Hematopoietic multipotent progenitor cell (in vitro differentiated cells): ENCODE measurements at regions not wholly inside any gene's neighbourhood (a gene's known extent, or its start where the extent isn't known, plus 50 kb on each side); places are given as distances from the start of the nearest gene placed in this dataset.

Source experiments
- DNase-seq, 3 donors: peaks; one replicate each; pipeline ENCODE4 v3.0.0-alpha.2; 2011 to 2015; ENCODE audit warnings: low read depth in 2 of 3, low spot score in 2 of 3

DNA sequence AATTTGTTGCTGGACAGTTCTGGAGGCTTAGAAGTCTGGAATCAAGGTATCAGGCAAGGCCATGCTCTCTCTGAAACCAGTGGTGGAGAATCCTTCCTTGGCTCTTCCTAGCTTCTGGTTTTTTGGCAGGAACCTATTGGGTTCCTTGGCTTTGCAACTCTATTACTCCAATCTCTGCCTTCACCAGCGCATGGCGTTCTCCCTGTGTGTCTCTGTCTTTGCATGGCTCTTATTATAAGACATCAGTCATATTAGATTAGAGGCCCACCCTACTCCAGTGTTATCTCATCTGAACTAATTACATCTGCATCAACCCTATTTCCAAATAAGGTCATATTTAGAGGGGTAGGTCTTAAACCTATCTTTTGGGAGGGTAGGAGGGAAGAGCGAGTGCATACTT is 358.1 kb upstream of the RARB start:
- DNase-seq, result no peak

DNA sequence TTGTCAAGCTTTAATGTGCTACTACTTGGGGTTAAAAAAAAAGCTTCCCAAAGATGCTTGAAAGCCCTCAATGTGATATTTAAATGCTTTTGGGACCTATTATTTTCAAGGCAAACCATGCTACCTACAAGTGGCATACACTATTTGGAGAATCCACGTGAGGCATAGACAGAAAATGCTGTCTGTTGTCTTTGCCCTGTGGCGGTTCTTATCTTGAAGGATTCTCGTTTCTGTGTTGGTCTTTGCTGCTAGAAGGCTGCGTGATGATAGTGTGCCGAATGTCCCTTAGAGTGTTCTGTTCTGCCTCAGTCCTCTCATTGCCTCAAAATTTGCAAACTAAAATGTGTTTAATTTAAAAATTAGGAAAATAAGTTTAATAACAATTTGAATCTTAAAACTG is 356.2 kb upstream of the RARB start:
- DNase-seq, result no peak

DNA sequence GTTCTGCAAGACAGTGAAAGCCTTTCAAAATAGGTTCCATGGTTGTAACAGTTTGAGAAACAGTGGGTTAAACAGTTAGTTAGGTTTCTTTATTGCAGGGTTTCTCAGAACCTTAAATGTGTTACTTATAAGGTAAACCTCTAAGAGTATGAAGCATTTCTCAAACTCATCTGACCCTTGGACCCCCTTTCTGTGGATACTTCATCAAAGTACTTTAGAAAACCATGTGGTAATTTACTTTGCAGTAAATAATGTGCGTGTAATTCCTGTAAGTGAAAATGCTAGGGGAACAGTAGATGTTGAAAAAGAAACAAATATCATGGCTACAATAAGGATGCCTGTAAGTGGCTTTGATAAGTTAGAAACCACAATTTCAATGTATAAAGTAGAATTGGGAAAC is 354.6 kb upstream of the RARB start:
- no peak for DNase-seq

DNA sequence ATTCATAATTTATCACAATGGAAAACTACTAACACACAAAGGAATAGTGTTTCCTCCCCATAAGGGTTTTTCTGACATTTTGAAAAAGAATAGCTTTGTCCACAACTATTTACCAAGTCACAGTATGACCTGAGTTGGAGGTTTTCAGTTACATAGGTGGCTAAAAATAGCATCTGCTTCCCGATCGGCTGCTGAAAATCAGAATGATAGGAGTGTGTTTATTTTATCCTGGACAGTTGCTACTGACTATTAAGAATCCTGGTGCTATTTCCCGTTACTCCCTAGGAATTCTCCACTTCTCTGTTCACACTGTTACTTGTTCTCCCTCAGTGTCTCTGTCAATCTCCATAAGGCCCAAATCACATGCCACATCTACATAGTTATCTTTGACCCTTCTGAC is 353.9 kb upstream of the RARB start:
- DNase-seq, result no peak

DNA sequence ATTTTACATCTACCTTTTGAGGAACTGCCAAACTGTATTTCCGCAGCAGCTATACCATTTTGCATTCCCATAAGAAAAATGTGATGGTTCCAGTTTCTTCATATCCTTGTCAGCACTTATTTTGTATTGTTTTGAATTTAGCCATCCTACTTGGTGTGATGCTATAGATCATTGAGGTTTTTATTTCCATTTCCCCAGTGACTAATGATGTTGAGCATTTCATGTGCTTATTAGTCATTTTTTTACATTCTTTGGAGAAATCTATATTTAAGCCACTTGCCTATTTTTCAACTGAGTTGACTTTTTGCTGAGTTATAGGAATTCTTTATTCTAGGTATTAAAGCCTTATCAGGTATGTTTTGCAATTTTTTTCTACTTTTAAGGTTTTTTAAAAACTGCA is 347.6 kb upstream of the RARB start:
- no peak for DNase-seq

DNA sequence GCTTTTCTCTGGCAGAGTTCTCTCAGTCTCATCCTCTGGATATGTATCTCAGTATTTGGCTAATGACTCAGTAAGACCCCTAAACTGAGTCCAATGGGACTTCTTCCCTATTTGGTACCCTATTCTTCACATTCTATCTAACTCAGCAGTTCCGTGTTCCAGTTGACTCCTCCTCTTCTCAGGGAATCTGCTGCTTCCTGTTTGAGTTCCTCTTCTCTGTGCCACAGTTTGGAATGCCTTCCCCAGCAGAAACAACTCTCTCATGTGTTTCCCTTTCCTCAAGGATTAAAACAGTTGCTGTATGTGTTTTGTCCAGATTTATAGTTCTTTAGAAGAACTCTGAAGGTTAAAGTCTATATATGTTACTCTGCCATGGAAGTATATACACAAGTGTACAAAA is 344.0 kb upstream of the RARB start:
- no peak for DNase-seq

DNA sequence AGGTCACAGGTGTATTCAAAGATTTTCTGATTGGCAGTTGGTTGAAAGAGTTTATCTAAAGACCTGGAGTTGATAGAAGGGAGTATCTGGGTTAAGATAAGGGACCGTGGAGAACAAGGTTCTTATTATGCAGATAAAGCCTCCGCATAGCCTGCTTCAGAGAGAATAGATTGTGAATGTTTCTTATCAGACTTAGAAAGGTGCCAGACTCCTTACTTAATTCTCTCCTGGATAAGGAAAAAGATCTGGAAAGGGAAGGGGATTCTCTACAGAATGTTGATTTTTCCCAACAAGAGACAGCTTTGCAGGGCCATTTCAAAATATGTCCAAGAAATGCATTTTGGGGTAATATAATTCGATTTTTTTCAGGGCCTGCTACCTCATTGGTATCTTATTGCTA is 341.3 kb upstream of the RARB start:
- DNase-seq, result no peak

DNA sequence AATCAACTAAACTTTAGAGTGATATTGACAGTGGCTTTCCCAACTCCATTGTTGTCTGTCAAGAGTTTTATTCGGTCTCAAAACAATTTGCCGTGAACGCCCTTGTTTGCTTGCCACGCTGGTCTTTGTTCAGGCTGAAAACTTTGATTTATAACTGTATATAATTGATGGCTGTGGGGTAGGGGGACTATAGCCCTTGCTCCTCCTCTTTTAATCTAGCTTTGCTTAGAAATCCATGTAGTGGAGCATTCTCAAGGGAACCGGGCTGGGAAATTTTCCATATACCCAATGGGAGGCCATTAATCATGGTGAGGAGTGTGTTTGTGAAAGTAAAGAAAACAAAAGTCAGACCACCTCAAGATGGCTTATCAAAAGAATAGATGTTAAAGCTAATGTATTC is 339.8 kb upstream of the RARB start:
- no peak for DNase-seq

DNA sequence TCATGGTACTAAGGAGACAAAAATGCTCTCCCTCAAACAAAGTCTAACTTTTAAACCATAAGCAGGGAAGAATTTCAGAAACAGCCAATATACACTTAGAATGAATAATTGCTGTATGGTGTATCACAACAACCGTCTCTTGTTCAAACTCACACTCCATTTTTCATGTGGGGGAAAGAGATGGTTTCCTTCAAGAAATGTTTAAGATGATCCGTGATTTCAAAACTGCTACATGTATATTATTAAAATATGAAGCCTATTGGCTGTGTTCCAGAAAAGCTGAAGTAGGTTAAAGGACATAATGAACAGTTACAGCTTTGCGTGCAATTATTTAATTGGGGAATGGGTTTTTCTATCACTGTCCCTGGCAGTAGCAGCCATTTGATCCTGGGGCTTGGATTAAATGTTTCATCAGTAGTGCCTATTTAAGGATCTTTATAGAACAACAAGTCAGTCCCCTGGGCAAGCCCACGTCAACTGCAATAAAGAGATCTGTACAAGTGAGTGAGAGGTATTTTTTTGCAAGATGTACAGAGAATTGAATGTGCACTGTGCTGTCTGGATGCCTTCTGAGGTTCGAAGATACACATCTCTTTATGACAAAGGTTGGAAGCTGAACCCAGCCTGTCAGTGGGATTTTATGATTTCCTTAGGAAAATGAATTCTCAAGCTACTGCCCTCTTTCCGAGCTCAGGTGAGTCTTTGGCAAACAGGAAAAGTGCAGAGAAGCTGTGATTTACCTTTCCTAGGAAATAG is 337.2 kb upstream of the RARB start:
- no peak for DNase-seq

DNA sequence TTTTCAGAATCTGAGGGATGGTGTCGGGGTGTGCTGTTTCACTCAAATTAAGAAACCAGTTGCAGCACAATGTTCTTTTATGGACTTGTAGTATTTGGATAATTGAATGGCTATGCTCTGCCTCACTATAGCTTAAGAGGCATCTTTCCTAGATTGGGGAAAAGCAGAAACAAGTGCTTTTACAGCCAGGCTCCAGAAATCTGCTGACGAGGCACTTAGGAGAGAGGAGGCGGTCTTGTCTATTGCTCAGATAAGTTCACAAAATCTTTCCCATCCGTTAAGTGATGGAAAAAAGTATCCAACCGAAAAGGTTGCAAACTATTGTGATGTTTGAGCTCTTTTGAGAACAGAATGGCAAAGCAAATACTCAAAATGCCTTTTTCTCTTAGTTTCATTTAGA is 336.1 kb upstream of the RARB start:
- no peak for DNase-seq

DNA sequence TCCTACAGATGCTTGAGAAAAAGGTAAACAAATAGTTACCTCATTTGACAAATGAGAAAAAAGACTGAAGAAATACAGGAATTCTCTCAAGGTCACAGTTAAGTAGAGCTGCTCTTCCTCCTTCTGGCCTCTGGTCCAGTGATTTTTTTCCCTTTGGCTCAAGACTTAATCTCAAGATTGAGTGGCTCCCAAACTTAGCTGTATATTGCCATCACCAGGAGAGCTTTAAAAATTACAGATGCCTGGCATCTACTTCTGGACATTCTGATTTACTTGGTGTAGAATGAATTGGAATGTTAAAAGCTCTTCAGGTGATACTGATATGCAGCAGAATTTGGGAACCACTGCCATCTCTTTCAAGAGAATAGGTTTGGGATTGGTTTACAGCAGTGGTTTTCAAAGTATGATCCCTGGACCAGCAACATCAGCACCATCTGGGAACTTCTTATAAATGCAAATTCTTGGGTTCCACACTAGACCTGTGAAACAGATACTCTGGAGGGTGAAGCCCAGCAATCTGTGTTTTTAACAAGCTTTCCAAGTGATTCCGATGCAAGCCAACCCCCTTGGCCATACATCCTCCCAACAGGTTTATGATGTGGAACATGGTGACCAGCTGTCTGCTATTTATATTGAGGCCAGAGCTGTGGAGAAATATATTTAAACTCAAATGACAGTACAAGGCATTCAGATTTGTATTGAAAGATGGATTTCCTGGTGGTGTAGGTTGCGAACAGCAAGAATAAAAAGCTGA is 333.0 kb upstream of the RARB start:
- DNase-seq, result no peak

DNA sequence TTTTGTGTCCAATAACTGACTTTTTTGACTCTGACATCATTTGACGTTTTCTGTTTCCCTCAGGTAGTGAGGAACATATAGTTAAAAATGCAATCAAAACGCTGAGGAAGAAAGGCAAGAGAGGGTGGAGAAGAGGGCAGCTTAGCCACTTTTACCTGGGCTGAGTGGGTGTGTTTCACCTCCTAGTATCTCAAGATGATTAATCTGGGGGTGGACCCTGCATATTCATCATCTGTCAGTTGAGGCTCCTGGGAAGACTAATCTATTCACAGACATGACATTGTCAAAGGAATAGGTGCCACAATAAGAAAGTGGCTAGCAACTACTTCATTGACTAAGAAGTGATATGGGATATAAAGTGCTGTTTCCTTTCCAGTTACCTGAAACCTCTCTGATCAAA is 331.5 kb upstream of the RARB start:
- DNase-seq, result no peak

DNA sequence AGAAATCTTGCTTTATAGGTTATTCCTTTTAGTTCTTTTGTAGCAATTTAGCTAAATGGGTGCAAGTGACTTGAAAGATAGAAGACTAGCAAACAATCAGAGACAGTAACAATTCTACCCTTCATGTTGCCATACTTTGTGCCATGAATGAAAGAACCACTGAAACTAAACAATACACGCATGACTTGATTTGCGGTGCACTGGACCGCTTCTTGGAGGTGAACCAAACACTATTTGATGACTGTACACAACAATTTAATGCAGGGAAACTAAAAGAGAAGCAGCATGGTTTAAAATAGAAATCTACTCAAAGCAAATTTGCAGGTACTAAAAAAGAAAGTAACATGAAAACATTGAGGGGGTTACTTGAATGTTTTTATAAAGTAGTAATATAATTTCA is 331.0 kb upstream of the RARB start:
- DNase-seq, result no peak

DNA sequence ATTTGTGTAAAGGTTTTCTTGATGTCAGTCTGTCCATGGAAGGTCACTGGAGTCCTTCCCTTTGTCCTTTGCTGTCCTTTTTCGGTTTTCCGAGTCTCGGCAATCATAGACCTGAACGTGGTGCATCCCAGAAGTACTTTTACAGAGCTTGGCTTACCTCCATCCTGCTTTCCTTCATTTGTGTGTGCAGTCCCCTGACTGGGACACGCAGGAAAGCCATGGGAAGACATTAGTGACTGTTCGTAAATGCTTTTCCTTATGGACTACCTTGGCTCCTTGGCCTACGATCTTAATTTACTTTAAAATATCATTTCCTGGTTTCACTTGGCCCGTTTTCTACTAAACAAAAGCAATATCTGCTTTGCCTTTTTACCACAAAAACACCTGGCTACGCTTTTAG is 328.4 kb upstream of the RARB start:
- DNase-seq, result no peak

DNA sequence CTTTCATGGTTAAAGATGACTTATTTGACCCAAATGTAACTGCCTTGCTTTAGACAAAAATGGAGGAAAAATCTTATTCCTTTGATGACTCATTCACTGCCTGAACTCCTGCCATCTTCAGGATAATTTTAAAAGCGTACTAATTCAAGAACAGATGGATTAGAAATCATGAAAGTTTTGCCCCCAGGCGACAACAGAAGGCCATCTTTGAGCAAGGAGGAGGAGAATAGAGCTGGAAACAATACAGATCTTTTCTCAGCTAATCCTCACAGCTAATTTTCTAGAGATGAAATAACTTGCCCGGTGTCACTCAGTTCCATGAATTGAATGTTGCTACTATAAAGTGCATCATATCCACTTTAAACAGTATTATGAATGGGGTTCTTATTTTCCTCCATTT is 324.7 kb upstream of the RARB start:
- DNase-seq, result no peak

DNA sequence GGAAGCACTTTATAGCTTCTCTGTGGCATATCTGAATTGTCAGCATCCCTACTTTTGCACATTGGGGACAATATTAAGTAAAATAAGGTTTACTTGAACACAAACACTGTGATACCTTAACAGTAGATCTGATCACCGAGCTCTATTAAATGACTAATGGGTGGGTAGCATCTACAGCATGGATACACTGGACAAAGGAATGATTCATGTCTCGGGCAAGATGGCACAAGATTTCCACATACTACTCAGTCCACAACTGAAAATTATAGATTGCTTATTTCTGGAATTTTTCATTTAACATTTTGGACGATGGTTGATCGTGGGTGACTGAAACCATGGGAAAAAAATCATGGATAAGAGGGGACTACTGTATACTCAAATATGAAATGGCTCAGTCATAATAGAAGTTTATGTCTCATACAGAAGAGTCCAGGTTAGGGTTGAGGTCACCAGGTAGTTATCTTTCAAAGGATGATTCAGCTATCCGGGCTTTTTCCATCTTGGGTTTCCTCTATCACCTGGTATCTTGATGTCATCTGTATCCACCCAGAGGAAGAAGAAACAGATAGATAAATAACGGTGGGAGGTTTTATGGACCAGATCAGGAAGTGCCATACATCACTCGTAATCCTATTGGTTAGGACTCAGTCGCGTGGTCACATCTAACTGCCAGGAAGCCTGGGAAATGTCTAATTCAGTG is 320.0 kb upstream of the RARB start:
- no peak for DNase-seq

DNA sequence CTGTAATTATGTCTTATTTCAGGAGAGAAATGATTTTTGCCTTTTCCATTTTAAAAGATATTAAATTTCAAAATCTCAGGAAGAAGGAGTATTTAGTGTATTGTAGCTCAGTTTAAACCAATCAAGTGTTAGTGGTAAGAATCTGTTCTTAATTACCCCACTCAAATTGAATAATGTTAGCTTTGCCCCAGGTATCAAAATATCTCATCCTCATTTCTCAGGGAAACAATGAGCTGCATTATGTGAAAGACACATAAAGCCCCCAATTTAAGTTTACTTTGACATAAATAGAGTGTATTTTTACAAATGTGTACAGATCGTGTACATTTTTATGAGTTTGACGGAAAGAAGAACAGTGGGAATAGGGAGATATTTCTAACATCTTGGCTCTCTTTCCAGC is 317.4 kb upstream of the RARB start:
- no peak for DNase-seq

DNA sequence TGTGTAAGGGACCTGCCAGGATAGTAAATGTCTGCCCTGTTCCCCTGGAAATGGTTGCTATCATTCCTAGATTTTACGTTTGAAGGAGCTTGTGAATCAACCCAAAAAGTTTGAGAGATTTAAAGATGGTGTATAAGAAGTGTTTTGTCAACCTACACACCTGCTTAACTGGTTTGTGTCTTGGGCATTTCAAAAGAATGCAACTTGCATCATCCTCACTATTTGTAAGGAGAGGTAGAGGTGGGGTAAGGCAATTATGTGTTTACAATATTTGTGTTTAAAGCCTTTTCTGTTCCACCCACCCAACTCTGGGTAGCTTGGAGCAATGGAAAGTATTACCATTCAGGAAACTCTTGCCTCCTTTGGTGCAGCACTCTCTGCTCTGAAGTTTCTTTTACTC is 314.2 kb upstream of the RARB start:
- no peak for DNase-seq

DNA sequence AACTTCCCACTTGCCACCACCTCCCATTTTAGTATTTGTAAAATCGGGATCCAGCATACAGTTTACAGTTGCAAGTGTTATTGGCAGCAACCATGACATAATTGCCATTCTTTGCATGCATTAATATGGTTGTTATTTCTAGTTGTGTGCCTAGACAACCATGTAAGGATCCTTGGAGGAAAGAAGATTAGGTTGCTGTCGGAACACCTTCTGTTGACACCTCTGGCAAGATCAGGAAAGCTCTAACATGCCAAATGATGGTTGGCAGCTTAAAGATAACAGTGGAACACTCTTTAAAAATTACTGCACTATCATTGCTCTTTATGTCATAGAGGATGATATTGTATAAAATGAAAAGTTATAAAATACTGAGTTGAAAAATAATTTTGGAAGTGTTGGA is 313.5 kb upstream of the RARB start:
- DNase-seq, result no peak

DNA sequence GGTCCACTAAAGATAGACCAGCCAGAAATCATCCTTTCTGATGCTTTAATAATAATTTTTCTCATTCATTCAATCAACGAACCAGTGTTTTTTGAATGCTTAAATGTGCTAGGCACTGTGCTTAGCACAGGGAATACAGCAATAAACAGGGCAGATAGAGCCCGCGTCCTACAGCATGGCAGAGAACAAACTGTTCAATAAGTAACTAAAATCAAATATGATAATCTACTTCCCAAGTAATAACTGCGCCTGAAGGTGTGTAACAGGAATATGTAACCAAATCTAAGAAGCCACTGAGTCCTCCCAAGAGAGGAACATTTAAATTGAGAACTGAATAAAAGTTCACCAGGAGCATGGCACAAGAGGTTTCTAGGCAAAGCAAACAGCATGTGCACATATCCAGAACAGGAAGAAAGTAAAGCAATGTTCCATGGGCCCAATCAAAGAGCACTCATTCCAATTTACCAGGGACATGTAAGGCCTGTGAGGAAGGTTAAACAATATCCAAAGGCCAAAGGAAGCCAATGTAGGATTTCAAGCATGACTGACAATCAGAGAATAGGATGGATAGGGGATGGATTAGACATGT is 311.0 kb upstream of the RARB start:
- no peak for DNase-seq

DNA sequence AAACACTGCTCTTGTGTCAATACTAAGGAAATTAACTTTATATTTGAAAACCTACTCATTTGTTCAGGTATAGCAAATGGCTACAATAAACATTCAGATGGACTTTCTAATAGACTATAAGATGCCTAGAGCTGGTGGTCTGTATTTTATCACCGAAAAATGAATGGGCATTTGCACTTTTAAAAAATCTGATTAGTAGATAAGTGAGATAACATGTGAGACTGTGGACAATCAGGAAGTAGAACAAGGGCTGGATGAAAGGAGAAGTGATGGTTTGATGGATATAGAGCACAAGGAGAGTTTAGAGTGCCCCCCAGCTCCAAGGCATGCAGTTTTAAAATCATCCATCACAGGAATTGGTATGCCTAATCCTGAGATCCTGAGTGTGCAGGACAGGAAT is 308.4 kb upstream of the RARB start:
- no peak for DNase-seq

DNA sequence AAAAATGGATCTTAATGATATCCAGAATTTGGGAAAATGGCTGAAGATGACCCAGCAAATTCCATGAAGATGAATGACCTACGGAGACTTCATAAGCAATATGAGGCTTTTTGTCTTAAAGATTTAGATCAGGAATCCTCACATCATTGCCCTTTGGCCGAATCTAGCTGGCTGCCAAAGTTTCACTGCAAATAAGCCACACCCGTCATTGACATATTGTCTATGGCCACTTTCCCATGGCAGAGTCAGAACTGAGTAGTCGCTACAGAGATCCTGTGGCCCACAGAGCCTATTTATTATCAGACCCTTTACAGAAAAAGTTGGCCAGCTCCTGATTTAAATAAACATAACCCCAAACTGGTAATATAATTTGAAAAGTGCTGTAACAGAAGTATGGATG is 307.4 kb upstream of the RARB start:
- DNase-seq, result no peak
